ENCODE measurements at regions not wholly inside any gene's neighbourhood (a gene's known extent, or its start where the extent isn't known, plus 50 kb on each side); places are given as distances from the start of the nearest gene placed in this dataset.

DNA sequence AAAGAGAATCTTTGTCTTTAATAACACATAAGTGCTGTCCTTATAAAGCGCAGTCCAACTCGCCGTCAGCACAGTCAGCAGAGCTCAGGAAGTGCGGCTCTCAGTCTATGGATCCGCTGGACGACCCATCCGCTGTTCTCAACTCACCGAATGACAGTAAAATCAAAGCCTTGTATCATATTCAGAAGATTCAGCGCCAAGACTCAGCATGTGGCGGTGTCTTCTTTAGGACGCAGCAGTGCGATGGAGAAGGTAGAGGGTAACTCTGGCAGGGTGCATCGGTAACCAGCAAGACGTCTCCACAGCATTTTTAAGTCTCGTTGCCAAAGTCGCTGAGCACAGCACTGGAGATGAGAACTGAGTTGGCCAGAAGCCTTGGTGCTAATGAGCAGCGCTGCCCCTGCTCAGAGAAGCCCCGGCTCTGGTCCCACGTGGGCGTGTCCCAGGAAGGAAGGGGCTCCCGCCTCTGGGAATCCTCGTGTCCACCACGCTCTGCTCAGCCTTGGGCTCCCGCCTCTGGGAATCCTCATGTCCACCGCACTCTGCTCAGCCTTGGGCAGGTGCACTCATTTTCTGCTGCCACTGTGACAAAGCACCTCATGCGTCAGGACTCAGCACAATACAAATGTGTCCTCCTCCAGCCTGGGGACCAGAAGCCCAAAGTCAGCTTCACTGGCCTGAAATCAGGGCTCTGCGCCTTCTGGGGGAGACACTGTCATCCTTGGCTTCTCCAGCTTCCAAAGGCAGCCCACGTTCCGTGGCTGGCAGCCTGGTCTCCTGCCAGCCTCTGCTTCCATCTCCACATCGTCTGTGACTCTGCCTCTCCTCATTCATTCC lies 238.0 kb upstream of the SALL3 start:
- peak; percentile 60 for DNase-seq
- Histone ChIP-seq H3K9me3 (no peaks in the 10 kb centered on the region), H3K36me3 (no peaks in the 10 kb centered on the region), H3K4me1 (no peaks in the 10 kb centered on the region), H3K4me3 (no peak overlapping the region), H3K27me3 (replicated peaks in 1 of 7) (peaks cover 0 to 18% (median 0%) of the 10 kb centered on the region in 7 donors), H3K27ac (no peak overlapping the region)
- intact Hi-C loops (cut with DNase I; ENCODE audit: low total_unique reads), result no loop called here
- WGBS, 5 donors, result 83 to 86% (median 84%) methylated on average over 26 to 30 of the region's 30 CpGs
- TF ChIP-seq POLR2A (IDR thresholded peaks at IDR 0.05) (no peak), POLR2AphosphoS5 (IDR thresholded peaks at IDR 0.05) (no peak)
- TF ChIP-seq, protein P1, sequence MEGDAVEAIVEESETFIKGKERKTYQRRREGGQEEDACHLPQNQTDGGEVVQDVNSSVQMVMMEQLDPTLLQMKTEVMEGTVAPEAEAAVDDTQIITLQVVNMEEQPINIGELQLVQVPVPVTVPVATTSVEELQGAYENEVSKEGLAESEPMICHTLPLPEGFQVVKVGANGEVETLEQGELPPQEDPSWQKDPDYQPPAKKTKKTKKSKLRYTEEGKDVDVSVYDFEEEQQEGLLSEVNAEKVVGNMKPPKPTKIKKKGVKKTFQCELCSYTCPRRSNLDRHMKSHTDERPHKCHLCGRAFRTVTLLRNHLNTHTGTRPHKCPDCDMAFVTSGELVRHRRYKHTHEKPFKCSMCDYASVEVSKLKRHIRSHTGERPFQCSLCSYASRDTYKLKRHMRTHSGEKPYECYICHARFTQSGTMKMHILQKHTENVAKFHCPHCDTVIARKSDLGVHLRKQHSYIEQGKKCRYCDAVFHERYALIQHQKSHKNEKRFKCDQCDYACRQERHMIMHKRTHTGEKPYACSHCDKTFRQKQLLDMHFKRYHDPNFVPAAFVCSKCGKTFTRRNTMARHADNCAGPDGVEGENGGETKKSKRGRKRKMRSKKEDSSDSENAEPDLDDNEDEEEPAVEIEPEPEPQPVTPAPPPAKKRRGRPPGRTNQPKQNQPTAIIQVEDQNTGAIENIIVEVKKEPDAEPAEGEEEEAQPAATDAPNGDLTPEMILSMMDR (IDR thresholded peaks at IDR 0.05 in 8 of 11, conservative IDR thresholded peaks at IDR 0.05 in 3 of 11), result no peak

DNA sequence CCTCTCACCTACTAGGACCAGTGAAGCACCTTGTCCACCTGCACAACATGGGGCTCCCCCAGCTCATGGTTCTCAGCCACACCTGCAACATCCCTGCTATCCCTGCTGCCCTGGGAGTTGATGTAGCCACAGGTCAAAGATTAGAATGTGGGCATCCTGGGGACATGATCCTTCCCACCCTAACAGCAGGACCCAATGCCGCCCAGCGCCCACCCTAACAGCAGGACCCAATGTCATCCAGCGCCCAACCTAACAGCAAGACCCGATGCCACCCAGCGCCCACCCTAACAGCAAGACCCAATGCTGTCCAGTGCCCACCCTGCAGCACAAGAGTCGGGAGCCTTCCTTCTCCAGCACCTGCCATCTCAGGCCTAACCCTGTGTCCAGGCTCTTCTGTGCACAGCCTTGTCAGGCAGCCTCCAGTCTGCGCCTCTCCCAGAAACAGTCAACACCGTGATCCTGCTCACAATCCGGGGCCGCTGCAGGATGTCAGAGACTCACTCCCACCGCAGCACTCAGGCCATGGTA lies 237.3 kb upstream of the SALL3 start:
- peak; percentile 61 for DNase-seq
- 85 to 93% (median 89%) methylated on average over 8 to 11 of the region's 11 CpGs for WGBS, 5 donors
- intact Hi-C loops (cut with DNase I; ENCODE audit: low total_unique reads), result no loop called here

DNA sequence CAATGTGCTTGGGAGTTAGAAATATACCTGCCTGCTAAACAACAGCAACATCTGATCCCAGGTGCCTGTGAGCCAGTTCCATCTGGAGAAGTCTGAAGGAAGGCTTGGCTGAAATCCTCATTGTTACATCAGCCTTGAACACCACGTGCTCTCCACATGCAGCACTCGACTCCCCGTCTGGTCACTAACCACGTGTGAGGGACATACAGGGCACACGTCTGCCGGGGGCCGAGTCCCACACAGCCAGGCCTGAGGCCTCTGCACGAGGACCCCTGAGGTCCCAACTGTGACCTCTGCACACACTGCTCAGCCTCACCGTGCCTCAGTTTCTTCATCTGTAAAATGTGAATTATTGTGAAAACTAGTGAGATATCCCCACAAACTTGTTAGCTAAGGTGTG lies 236.5 kb upstream of the SALL3 start:
- intact Hi-C loops (cut with DNase I; ENCODE audit: low total_unique reads), result no loop called here
- peaks cover 0 to 23% (median 0%) of the 10 kb centered on the region in 7 donors for H3K27me3 ChIP-seq (replicated peaks in 1 of 7)
- 72 to 90% (median 80%) methylated on average over 9 of the region's 9 CpGs for WGBS, 5 donors
- TF ChIP-seq POLR2AphosphoS5 (IDR thresholded peaks at IDR 0.05) (no peak), POLR2A (IDR thresholded peaks at IDR 0.05) (no peak)
- TF ChIP-seq, protein P1 (IDR thresholded peaks at IDR 0.05 in 8 of 11, conservative IDR thresholded peaks at IDR 0.05 in 3 of 11), result no peak
- peak; percentile 41 for DNase-seq
- H3K9me3 ChIP-seq, result no peaks in the 10 kb centered on the region
- H3K36me3 ChIP-seq, result no peaks in the 10 kb centered on the region
- H3K4me3 ChIP-seq, result no peak overlapping the region
- H3K27ac ChIP-seq, result no peak overlapping the region
- H3K4me1 ChIP-seq, result no peaks in the 10 kb centered on the region

More for the DNA sequence above, 237.3 kb upstream of the SALL3 start:
- Histone ChIP-seq H3K4me3 (no peak overlapping the region), H3K36me3 (no peaks in the 10 kb centered on the region), H3K9me3 (no peaks in the 10 kb centered on the region), H3K27me3 (replicated peaks in 1 of 7) (peaks cover 0 to 23% (median 0%) of the 10 kb centered on the region in 7 donors), H3K27ac (no peak overlapping the region), H3K4me1 (no peaks in the 10 kb centered on the region)
- no peak for TF ChIP-seq POLR2A (IDR thresholded peaks at IDR 0.05)
- TF ChIP-seq, protein P1 (IDR thresholded peaks at IDR 0.05 in 8 of 11, conservative IDR thresholded peaks at IDR 0.05 in 3 of 11), result no peak
- TF ChIP-seq POLR2AphosphoS5 (IDR thresholded peaks at IDR 0.05), result no peak

DNA sequence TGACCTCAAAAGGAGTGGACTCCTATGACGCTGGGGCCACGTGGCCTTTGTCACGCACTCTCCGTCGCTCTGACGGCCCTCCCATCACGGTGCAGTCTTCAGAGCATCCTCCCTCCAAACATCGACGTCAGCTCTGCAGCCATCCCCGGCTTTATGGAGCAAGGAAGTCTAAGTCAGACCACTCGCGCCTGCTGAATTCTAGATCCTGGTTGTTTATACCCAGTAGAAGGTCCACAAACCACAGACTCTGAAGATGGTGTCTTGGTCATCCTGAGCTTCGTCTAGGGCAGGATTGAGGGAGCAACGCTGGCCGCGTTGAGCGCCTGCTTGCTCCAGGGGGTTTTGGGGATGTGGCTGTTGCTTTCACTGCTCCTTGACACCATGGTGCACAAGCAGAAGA lies 228.0 kb upstream of the SALL3 start:
- peaks cover 0 to 7% (median 0%) of the 10 kb centered on the region in 8 donors for H3K9me3 ChIP-seq
- peak; percentile 31 for DNase-seq
- intact Hi-C loops (cut with DNase I; ENCODE audit: low total_unique reads), result no loop called here
- H3K27ac ChIP-seq, result no peak overlapping the region
- no peaks in the 10 kb centered on the region for H3K4me1 ChIP-seq
- peaks cover 0 to 30% (median 0%) of the 10 kb centered on the region in 7 donors for H3K27me3 ChIP-seq (replicated peaks in 1 of 7)
- H3K36me3 ChIP-seq, result no peaks in the 10 kb centered on the region
- WGBS, 5 donors, result 85 to 92% (median 90%) methylated on average over 16 to 17 of the region's 17 CpGs
- no peak overlapping the region for H3K4me3 ChIP-seq
- no peak for TF ChIP-seq POLR2AphosphoS5 (IDR thresholded peaks at IDR 0.05)
- TF ChIP-seq, protein P1 (IDR thresholded peaks at IDR 0.05 in 8 of 11, conservative IDR thresholded peaks at IDR 0.05 in 3 of 11), result no peak
- TF ChIP-seq POLR2A (IDR thresholded peaks at IDR 0.05), result no peak

All from spleen (tissue), 11 donors.